Esophagus muscularis mucosa (tissue), 4 donors: ENCODE measurements at regions not wholly inside any gene's neighbourhood (a gene's known extent, or its start where the extent isn't known, plus 50 kb on each side); places are given as distances from the start of the nearest gene placed in this dataset.

ENCODE experiments used
- DNase-seq: peaks from one replicate; pipeline ENCODE4 v3.0.0-alpha.2; 2017; ENCODE audit errors: extremely low spot score
- H3K27ac ChIP-seq, 4 donors: fragments of 200-600 bp; sonication (generic); replicated peaks in 1 of 4; 1 replicate in 3 of 4; 2 replicates in 1 of 4; pipeline ENCODE4 v1.5.1; 2016 to 2019; ENCODE audit warnings: mild to moderate bottlenecking in 1 of 4
- H3K27me3 ChIP-seq, 4 donors: fragments of 200-600 bp; sonication (generic); one replicate each; pipeline versions ENCODE4 v1.5.1 to v1.6.0; 2016 to 2019
- H3K36me3 ChIP-seq, 4 donors: fragments of 200-600 bp; sonication (generic); one replicate each; pipeline ENCODE4 v1.5.1; 2016 to 2019
- H3K4me1 ChIP-seq, 4 donors: fragments of 200-600 bp; sonication (generic); one replicate each; pipeline ENCODE4 v1.5.1; 2016 to 2019
- H3K4me3 ChIP-seq, 4 donors: fragments of 200-600 bp; sonication (generic); 1 replicate in 2 of 4; 2 replicates in 2 of 4; pipeline ENCODE4 v1.5.1; 2016 to 2019; ENCODE audit warnings: mild to moderate bottlenecking in 4 of 4, moderate library complexity in 1 of 4
- H3K9me3 ChIP-seq, 4 donors: fragments of 200-600 bp; sonication (generic); 1 replicate in 3 of 4; 2 replicates in 1 of 4; pipeline ENCODE4 v1.5.1; 2016 to 2019
- EP300 ChIP-seq: sonication (generic); formaldehyde crosslinking; IDR thresholded peaks from one replicate; pipeline ENCODE4 v1.6.1; 2017; ENCODE audit warnings: antibody characterized with exemption
- POLR2A ChIP-seq: fragments of 450-650 bp; IDR thresholded peaks from one replicate; pipeline ENCODE4 v1.6.1; 2017; ENCODE audit warnings: antibody characterized with exemption, moderate library complexity, mild to moderate bottlenecking, low read depth
- POLR2AphosphoS5 ChIP-seq, 2 donors: sonication (generic); formaldehyde crosslinking; IDR thresholded peaks; one replicate each; pipeline ENCODE4 v1.6.1; 2017; ENCODE audit warnings: antibody characterized with exemption in 2 of 2
- WGBS: methylation state at CpG from one replicate; pipeline ENCODE4 v1.1.5; 2018; 5-methylcytosine and 5-hydroxymethylcytosine counted together
- intact Hi-C: fragments of 100-400 bp; cut with DNase I; formaldehyde crosslinking; loops from one replicate; pipeline ENCODE4 v1.15.1; 2023
- TF ChIP-seq, protein P1 (sequence below), 3 experiments: fragments of 200-600 bp in 2 of 3; fragments of 450-650 bp in 1 of 3; sonication (generic) in 2 of 3; IDR thresholded peaks; one replicate each; pipeline ENCODE4 v1.5.1; 2017 to 2019; ENCODE audit warnings: antibody characterized with exemption in 3 of 3, mild to moderate bottlenecking in 2 of 3, moderate library complexity in 1 of 3

DNA sequence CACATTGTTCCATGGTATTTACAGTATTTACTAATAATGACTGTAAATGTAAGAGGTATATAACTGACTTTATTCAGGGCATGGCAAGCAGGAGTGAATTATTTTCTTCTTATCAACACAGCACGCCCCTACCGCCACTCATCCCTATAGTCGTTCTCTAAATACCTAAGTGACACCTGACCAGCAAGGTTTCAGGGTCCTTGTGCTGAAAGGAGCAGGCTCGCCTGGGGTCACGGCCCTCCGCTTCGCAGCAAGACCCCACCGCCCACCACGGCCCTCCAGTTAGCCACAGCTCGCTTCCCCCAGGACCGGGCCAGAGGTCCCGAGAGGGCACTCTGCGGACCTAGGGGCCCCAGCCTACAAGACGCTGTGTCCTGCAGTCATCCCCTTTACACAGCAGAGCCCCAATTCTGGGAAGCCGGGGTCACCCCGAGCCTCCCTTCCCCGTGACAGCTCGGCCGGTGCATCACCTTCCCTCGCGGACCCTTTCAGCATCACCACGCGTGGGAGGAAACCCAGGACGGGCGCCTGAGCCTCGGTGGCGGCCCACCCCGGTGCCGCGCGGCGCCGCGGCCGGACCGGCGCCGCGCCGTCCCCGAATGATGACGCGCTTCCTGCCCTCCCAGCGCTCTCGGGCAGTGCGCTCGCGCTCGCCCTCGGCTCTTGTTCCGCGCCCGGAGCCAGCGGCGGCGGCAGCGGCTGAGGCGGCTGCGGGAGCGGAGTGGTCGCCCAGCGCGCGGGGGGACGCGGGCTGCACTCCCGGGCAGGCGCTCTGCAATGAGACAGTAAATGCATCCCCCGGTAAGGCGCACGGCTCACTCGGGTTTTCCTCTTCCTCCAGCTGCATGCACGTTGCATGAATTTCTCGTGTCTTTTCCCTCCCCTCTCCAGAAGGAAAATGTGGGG is 225.1 kb upstream of the C2CD4B start, which contains the start of gene TLN2:
Gene TLN2, plus strand, starts transcription at position 666 of the 906 bp plus-strand sequence.
- 0% methylated on average over 13 of the region's 74 CpGs for WGBS
- Histone ChIP-seq H3K36me3 (no peaks in the 10 kb centered on the region), H3K27me3 (no peaks in the 10 kb centered on the region), H3K27ac (peak within 1 kb of the TSS; percentile 84 to 91 (median 88)), H3K4me3 (peak within 1 kb of the TSS; percentile 85 to 93 (median 92)), H3K4me1 (peaks cover 8 to 23% (median 20%) of the 10 kb centered on the region in 4 donors), H3K9me3 (no peaks in the 10 kb centered on the region)
- intact Hi-C loops: loop anchor here (5.0 kb wide), 2 partner anchors 257 to 352 kb away; no protein-coding TSS in a partner anchor
- peak; percentile 54 for TF ChIP-seq POLR2A
- TF ChIP-seq EP300: no peak
- TF ChIP-seq, protein P1, sequence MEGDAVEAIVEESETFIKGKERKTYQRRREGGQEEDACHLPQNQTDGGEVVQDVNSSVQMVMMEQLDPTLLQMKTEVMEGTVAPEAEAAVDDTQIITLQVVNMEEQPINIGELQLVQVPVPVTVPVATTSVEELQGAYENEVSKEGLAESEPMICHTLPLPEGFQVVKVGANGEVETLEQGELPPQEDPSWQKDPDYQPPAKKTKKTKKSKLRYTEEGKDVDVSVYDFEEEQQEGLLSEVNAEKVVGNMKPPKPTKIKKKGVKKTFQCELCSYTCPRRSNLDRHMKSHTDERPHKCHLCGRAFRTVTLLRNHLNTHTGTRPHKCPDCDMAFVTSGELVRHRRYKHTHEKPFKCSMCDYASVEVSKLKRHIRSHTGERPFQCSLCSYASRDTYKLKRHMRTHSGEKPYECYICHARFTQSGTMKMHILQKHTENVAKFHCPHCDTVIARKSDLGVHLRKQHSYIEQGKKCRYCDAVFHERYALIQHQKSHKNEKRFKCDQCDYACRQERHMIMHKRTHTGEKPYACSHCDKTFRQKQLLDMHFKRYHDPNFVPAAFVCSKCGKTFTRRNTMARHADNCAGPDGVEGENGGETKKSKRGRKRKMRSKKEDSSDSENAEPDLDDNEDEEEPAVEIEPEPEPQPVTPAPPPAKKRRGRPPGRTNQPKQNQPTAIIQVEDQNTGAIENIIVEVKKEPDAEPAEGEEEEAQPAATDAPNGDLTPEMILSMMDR (IDR thresholded peaks at IDR 0.05): peak in 1 of 3 experiments; percentile 4
- TF ChIP-seq POLR2AphosphoS5 (IDR thresholded peaks at IDR 0.05): peak; percentile 68 to 85
- no peak for DNase-seq

- Histone ChIP-seq H3K9me3 (no peaks in the 10 kb centered on the region), H3K4me1 (peaks cover 8 to 23% (median 20%) of the 10 kb centered on the region in 4 donors), H3K27me3 (no peaks in the 10 kb centered on the region), H3K4me3 (peak overlapping the region; percentile 85 to 93 (median 92)), H3K27ac (peak overlapping the region; percentile 84 to 91 (median 88)), H3K36me3 (no peaks in the 10 kb centered on the region)
- DNase-seq: no peak
- intact Hi-C loops: loop anchor here (5.0 kb wide), 1 partner anchor 351 kb away; no protein-coding TSS in a partner anchor
- TF ChIP-seq EP300 (no peak), POLR2AphosphoS5 (IDR thresholded peaks at IDR 0.05) (no peak), POLR2A (no peak)
- TF ChIP-seq, protein P1 (IDR thresholded peaks at IDR 0.05): no peak
- WGBS: 0% methylated on average over 29 of the region's 62 CpGs
These were observed 225.9 kb upstream of the C2CD4B start for GRCh38 chr15:62390791-62391640.

GRCh38 chr15:62391641-62392262 is 226.7 kb upstream of the C2CD4B start:
- peaks cover 8 to 23% (median 20%) of the 10 kb centered on the region in 4 donors for H3K4me1 ChIP-seq
- peak overlapping the region; percentile 85 to 93 (median 92) for H3K4me3 ChIP-seq
- TF ChIP-seq POLR2AphosphoS5 (IDR thresholded peaks at IDR 0.05) (peak in 1 of 2 donors; percentile 13), POLR2A (no peak)
- TF ChIP-seq, protein P1 (IDR thresholded peaks at IDR 0.05): peak in 2 of 3 experiments; percentile 34 to 47
- no peak for DNase-seq
- no peaks in the 10 kb centered on the region for H3K36me3 ChIP-seq
- no peaks in the 10 kb centered on the region for H3K27me3 ChIP-seq
- H3K9me3 ChIP-seq: no peaks in the 10 kb centered on the region
- peak overlapping the region; percentile 84 to 91 (median 88) for H3K27ac ChIP-seq
- intact Hi-C loops: loop anchor here (5.0 kb wide), 1 partner anchor 351 kb away; no protein-coding TSS in a partner anchor
- 0% methylated on average over 3 of the region's 66 CpGs for WGBS

DNA sequence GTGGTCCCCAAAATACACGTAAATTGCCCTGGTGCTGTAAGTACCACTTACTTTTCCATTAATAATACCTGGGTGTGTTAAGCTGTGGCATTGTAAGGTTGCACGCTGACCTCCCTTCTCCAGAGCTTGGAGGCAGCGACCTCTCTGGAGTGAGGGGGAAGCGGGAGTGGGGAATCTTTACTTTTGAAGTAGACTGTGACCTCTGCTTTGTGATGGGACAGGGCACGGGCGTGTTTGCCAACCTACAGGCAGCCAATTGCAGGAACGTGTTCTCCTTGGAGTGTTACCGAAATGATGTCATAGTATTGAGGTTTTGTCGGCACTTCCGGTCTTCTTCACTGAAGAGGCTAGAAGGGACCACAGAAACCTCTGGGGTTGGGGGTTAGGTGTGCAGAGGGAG is 227.3 kb upstream of the C2CD4B start:
- intact Hi-C loops: loop anchor here (5.0 kb wide), 1 partner anchor 350 kb away; no protein-coding TSS in a partner anchor

More for the DNA sequence above, 227.3 kb upstream of the C2CD4B start:
- H3K27ac ChIP-seq: peak overlapping the region; percentile 84 to 91 (median 88)
- no peak for DNase-seq
- H3K27me3 ChIP-seq: no peaks in the 10 kb centered on the region
- TF ChIP-seq, protein P1 (IDR thresholded peaks at IDR 0.05): no peak
- TF ChIP-seq POLR2AphosphoS5 (IDR thresholded peaks at IDR 0.05) (no peak), POLR2A (no peak), EP300 (no peak)
- peak overlapping the region; percentile 85 to 93 (median 92) for H3K4me3 ChIP-seq
- no peaks in the 10 kb centered on the region for H3K36me3 ChIP-seq
- WGBS: 27% methylated on average over 10 of the region's 10 CpGs
- peaks cover 8 to 23% (median 20%) of the 10 kb centered on the region in 4 donors for H3K4me1 ChIP-seq
- H3K9me3 ChIP-seq: no peaks in the 10 kb centered on the region
